Tibial artery (tissue), 4 donors: ENCODE measurements at regions not wholly inside any gene's neighbourhood (a gene's known extent, or its start where the extent isn't known, plus 50 kb on each side); places are given as distances from the start of the nearest gene placed in this dataset.

Experiments
- DNase-seq, 2 donors: peaks; one replicate each; pipeline ENCODE4 v3.0.0-alpha.2; 2019
- H3K27ac ChIP-seq, 2 donors: fragments of 200-600 bp; sonication (generic) in 1 of 2; 1 replicate in 1 of 2; 2 replicates in 1 of 2; pipeline ENCODE4 v1.5.1; 2018 to 2019; ENCODE audit warnings: mild to moderate bottlenecking in 1 of 2
- H3K27me3 ChIP-seq, 2 donors: fragments of 200-600 bp; sonication (generic) in 1 of 2; one replicate each; pipeline versions ENCODE4 v1.5.1 to v1.6.0; 2016 to 2019
- H3K36me3 ChIP-seq, 3 donors: fragments of 200-600 bp; sonication (generic) in 2 of 3; one replicate each; pipeline ENCODE4 v1.5.1; 2016 to 2019; ENCODE audit warnings: mild to moderate bottlenecking in 2 of 3
- H3K4me1 ChIP-seq, 4 donors: fragments of 200-600 bp; sonication (generic) in 2 of 4; 1 replicate in 3 of 4; 2 replicates in 1 of 4; pipeline ENCODE4 v1.5.1; 2016 to 2019
- H3K4me3 ChIP-seq, 2 donors: fragments of 200-600 bp; sonication (generic) in 1 of 2; 1 replicate in 1 of 2; 2 replicates in 1 of 2; pipeline ENCODE4 v1.5.1; 2018 to 2019; ENCODE audit warnings: mild to moderate bottlenecking in 2 of 2
- H3K9me3 ChIP-seq, 3 donors: fragments of 200-600 bp; sonication (generic) in 1 of 3; one replicate each; pipeline ENCODE4 v1.5.1; 2016 to 2019
- CTCF ChIP-seq, 2 experiments: fragments of 200-600 bp in 1 of 2; fragments of 450-650 bp in 1 of 2; IDR thresholded peaks; one replicate each; pipeline ENCODE4 v1.5.1; 2017 to 2019; ENCODE audit warnings: antibody characterized with exemption in 2 of 2, mild to moderate bottlenecking in 1 of 2, moderate library complexity in 1 of 2
- intact Hi-C: fragments of 100-400 bp; cut with DNase I; formaldehyde crosslinking; loops from one replicate; pipeline ENCODE4 v1.15.0; 2023; ENCODE audit warnings: low total_unique reads

- Histone ChIP-seq H3K9me3 (peaks cover 0 to 13% (median 0%) of the 10 kb centered on the region in 3 donors), H3K4me3 (no peak overlapping the region), H3K27ac (no peak overlapping the region), H3K27me3 (no peaks in the 10 kb centered on the region), H3K4me1 (no peaks in the 10 kb centered on the region), H3K36me3 (no peaks in the 10 kb centered on the region)
- DNase-seq, result no peak
- intact Hi-C loops, result no loop called here
- no peak for TF ChIP-seq CTCF (IDR thresholded peaks at IDR 0.05)
Measured at GRCh38 chr13:58134012-58134411, 502.5 kb downstream of the PCDH17 start.

- DNase-seq, result no peak
- Histone ChIP-seq H3K27ac (no peak overlapping the region), H3K36me3 (no peaks in the 10 kb centered on the region), H3K4me1 (no peaks in the 10 kb centered on the region), H3K27me3 (no peaks in the 10 kb centered on the region), H3K4me3 (no peak overlapping the region), H3K9me3 (peaks cover 0 to 13% (median 0%) of the 10 kb centered on the region in 3 donors)
- intact Hi-C loops, result no loop called here
- no peak for TF ChIP-seq CTCF (IDR thresholded peaks at IDR 0.05)
Measured at GRCh38 chr13:58134525-58134924, 503.0 kb downstream of the PCDH17 start.

GRCh38 chr13:58142952-58143351 is 511.4 kb downstream of the PCDH17 start:
- no peaks in the 10 kb centered on the region for H3K4me1 ChIP-seq

GRCh38 chr13:58144616-58145015 is 513.1 kb downstream of the PCDH17 start:
- Histone ChIP-seq H3K4me1 (no peaks in the 10 kb centered on the region), H3K9me3 (no peaks in the 10 kb centered on the region), H3K27me3 (no peaks in the 10 kb centered on the region), H3K36me3 (no peaks in the 10 kb centered on the region), H3K4me3 (no peak overlapping the region), H3K27ac (no peak overlapping the region)
- no peak for DNase-seq
- intact Hi-C loops, result no loop called here
- TF ChIP-seq CTCF (IDR thresholded peaks at IDR 0.05), result no peak

More at GRCh38 chr13:58142952-58143351, 511.4 kb downstream of the PCDH17 start:
- intact Hi-C loops, result no loop called here
- TF ChIP-seq CTCF (IDR thresholded peaks at IDR 0.05), result no peak
- H3K9me3 ChIP-seq, result no peaks in the 10 kb centered on the region
- no peak for DNase-seq
- no peak overlapping the region for H3K4me3 ChIP-seq
- H3K27ac ChIP-seq, result no peak overlapping the region
- H3K36me3 ChIP-seq, result no peaks in the 10 kb centered on the region
- H3K27me3 ChIP-seq, result no peaks in the 10 kb centered on the region

GRCh38 chr13:58151452-58151851 is 519.9 kb downstream of the PCDH17 start:
- no peak for DNase-seq
- intact Hi-C loops, result no loop called here
- Histone ChIP-seq H3K27me3 (no peaks in the 10 kb centered on the region), H3K4me1 (no peaks in the 10 kb centered on the region), H3K36me3 (no peaks in the 10 kb centered on the region), H3K27ac (no peak overlapping the region), H3K4me3 (no peak overlapping the region), H3K9me3 (no peaks in the 10 kb centered on the region)
- TF ChIP-seq CTCF (IDR thresholded peaks at IDR 0.05), result no peak

- H3K27ac ChIP-seq, result no peak overlapping the region
- no peak for DNase-seq
- H3K4me3 ChIP-seq, result no peak overlapping the region
- no peaks in the 10 kb centered on the region for H3K27me3 ChIP-seq
- no peaks in the 10 kb centered on the region for H3K36me3 ChIP-seq
- intact Hi-C loops, result no loop called here
- H3K4me1 ChIP-seq, result no peaks in the 10 kb centered on the region
- no peak for TF ChIP-seq CTCF (IDR thresholded peaks at IDR 0.05)
- H3K9me3 ChIP-seq, result no peaks in the 10 kb centered on the region
Measured at GRCh38 chr13:58160980-58161379, 529.4 kb downstream of the PCDH17 start.
